Stimulated activated CD4-positive, alpha-beta T cell treated with anti-CD3 and anti-CD28 coated beads, TNF-alpha, amount 100 ng/mL, for 48 hours (primary cell): ENCODE measurements at regions not wholly inside any gene's neighbourhood (a gene's known extent, or its start where the extent isn't known, plus 50 kb on each side); places are given as distances from the start of the nearest gene placed in this dataset.
"Not testable (repeated sequence)": the region's sequence is repeated elsewhere in the genome, so short reads cannot be mapped to it uniquely, and the experiment has no call there.

ENCODE experiments used
- DNase-seq, 3 donors: peaks; one replicate each; pipeline ENCODE4 v3.0.0-alpha.2; 2020; ENCODE audit warnings: low read depth in 3 of 3

DNA sequence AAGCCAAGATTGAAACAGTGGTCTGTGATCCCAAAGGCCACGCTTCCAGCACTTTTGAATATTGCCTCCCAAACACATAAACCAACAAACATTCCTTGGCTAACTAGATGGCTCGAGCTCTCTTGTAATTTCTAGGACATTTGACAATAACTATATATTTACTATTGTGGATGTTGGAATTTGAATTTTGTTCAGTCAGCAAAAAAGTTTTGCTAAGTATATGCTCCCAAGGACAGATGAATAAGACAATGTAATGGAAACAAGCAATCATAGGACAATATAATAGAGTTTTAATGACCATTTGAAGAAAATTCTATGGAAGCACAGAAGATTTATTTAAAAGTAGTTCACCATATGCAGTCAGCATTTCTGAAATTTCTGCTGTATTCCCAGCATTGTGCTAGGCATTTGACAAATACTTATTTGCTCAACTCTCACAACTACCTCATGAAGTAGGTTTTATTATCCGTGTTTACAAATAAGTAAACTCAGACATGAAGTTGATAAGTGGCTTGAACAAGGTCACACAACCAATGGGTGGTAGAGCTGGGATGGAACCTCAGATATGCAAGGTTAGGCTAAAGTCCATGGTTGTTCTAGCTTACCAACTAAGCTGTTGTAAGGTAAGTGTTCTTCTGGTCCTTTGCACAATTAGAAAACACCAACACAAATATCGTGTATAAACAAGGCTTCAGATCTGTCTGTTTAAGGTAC, 205.1 kb downstream of the NUFIP1 start:
- DNase-seq: no peak

- no peak for DNase-seq
Observed at GRCh38 chr13:44780591-44781280, 204.6 kb upstream of the TSC22D1 start.

GRCh38 chr13:44778761-44779484, 202.8 kb upstream of the TSC22D1 start:
- no peak for DNase-seq

- DNase-seq: not testable (repeated sequence)
Observed at GRCh38 chr13:44775290-44775689, 199.2 kb upstream of the TSC22D1 start.

DNA sequence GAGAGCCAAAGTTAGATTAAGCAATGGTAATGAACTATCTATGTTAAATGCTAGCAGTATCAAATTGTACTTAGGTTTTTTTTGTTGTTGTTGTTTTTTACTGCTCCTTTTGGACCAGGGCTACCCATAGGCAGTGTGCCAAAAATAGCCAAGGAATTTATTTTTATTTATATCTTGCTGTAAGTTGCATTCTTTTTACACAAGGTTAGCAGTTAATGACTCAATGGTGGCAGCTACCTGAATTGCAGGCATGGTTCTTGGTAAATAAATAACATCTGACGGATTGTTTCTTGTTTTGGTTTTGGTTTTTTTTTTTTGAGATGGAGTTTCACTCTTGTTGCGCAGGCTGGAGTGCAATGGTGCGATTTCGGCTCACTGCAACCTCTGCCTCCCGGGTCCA, 194.8 kb upstream of the TSC22D1 start:
- no peak for DNase-seq

DNA sequence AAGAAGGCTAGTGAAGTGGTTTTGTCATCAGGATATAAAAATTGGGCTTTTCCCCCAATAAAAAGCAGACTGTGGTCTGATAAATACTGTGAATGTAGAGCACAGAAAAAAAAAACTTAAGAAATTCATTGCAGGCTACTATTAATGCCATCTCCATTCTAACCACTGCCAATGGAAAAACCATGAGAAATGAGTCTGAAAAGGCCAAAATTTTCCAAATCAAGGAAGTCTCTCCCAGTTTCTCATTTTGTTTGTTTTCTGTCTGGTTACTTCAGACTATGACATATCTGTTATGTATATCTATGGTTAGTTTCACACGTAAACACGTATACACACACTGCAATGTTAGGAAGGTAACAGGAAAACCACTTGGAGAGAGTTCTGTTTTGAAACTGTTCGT, 193.6 kb upstream of the TSC22D1 start:
- DNase-seq: no peak

DNA sequence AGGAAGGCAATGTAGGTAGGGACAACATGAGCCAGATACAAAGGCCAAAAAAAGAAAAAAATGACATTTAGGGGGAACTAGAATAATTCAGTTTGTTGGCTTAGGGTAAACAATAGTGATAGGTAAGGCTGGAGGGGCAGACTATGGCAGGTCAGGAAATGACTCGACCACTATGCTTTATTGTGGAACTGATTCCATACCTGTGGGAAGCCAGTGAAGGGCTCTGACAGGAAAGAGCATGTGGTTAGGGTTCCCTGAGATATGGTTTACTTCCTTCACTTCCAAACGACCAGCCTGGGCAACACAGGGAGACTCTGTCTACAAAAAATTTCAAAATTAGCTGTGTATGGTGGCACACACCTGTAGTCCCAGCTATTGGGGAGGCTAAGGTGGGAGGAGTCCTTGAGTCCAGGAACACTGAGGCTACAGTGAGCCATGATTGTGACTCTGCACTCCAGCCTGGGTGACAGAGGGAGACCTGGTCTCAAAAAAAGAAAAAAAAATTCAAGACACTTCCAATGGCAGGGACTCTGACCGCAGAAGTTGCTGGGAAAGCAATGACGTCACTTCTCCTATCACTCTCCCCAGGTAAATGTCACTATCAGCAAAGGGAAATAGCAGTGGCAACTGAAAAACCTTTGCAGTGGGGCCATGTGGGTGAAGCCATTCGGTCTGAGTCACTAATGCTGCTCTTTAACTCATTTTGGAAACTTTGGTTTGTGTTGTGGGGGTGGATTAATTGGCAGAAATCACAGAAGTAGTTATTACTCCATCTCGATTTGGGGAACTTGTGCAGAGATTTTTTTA, 192.8 kb upstream of the TSC22D1 start:
- peak in 2 of 3 donors; percentile 18 to 32 for DNase-seq

DNA sequence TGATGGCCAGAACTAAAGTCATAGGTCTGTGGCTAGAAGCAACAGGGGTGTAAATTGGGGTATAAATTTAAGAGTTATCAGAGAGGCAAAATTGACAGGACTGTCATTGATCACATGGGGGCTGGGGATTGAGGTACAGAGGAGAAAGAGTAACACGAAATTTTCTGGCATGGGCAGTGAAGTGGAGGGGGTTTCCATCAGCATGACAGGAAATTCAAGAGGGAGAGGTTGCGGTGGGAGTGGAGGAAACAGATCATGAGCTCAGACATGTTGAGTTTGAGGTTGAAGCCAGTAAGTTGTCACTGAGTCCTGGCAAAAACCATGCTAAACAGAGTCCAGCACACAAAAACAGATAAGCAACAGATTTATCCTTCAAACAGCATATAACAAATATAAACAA, 192.1 kb upstream of the TSC22D1 start:
- peak in 1 of 3 donors; percentile 27 for DNase-seq

GRCh38 chr13:44765001-44765471, 188.9 kb upstream of the TSC22D1 start:
- DNase-seq: no peak

DNA sequence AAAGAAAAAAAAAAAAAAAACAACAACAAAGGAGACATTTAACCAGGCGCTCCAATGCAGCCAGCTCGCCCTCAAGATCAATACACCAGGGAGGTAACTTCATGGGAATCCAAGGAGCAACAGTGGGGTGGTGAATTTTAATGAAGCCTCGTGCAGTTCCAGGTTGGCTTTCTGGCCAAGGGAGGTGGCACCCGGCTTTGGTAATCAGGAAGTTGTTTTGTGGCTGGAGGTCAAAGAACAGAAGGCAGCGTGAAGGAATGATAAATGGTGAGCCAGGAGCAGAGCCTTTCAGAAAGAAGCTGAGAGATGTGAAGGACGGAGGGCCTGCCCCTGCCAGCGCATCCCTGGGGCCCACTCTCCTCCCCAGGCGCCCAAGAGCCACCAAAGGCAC, 188.2 kb upstream of the TSC22D1 start:
- DNase-seq: no peak

DNA sequence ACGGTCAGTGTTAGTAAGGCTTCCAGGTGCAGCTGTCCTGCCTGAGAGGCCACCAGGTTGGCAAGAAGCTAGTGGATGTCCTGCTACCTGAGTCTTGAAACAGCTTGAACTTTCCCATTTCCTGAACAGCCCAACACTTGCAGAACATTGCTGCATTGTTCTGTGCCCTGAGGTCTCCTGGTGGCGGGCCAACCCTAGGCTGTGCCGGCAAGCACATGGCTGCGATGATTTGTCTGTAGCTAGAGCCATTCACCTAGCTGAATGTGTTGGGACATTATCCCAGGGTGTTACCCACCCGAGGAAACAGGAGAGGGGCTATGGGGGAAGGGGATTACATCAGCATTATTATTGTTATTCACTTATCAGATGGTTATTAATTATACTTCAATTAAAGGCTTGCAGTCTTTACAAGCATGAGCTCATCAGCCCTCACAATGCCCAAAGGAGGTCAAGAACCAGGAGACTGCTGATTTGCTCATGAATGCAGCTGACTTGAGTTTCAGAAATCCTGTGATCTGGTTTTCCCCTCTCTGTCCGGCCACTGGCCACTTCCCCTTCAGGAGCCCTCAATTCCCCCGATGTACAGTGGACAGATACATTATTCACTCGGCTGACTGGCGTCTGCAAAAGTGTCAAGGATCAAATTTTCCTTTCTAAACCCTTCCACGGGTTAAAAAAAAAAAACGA, 187.6 kb upstream of the TSC22D1 start:
- no peak for DNase-seq

GRCh38 chr13:44762911-44763310, 186.8 kb upstream of the TSC22D1 start:
- DNase-seq: no peak

GRCh38 chr13:44760434-44760833, 184.3 kb upstream of the TSC22D1 start:
- no peak for DNase-seq

- DNase-seq: no peak
Observed at GRCh38 chr13:44759384-44760360, 183.5 kb upstream of the TSC22D1 start.

DNA sequence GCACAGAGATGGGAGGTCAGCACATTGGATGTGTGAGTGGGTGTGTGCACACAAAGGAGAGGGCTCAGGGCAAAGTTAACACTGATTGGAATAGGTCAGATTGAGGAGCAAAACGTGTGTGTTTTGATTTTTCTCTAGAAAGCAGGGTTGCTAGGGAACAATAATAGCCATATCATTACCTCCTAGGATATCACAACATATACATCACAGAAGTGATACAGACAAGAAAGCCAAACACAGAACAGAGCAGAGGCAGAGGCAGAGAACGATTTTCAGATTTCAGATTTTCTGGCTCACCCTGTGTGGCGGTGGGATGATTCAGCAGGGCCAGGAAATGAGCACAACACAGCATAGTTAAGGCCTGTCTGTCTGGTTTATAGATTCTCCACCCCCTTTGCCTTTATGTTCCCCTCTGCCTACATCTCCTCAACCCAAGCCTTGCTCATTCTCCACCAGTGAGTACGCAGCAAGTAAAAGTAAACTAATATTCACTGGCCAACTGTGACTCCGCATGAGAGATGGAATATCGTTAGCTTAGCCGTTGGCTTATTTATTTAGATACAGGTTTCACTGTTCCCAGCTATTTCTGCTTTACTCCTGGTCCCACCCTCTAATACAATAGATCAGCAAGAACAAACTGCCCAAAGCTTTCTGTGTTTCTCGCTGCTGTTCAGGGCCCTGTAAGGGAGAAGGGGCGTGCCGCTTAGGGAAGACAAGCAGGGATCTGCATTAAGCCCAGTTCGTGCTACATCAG, 182.7 kb upstream of the TSC22D1 start:
- DNase-seq: peak in 2 of 3 donors; percentile 15 to 16

DNA sequence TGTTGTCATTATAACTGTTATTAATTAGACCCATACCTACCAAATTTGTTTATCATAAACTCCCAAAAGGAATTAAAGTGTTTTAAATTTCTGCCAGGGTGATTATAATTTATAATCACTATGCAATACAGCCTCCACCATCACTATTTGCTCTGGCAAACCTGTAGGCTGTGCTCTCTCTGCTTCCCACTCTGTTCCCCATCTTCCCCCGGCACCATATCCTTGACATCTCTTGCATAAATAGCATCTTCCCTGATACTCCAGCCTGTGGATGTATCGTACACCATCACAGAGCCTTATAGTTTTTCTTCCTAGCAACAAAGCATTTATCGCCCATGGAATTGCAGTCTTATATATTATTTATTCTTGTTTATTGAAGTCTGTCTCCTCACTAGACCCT, 181.5 kb upstream of the TSC22D1 start:
- no peak for DNase-seq

DNA sequence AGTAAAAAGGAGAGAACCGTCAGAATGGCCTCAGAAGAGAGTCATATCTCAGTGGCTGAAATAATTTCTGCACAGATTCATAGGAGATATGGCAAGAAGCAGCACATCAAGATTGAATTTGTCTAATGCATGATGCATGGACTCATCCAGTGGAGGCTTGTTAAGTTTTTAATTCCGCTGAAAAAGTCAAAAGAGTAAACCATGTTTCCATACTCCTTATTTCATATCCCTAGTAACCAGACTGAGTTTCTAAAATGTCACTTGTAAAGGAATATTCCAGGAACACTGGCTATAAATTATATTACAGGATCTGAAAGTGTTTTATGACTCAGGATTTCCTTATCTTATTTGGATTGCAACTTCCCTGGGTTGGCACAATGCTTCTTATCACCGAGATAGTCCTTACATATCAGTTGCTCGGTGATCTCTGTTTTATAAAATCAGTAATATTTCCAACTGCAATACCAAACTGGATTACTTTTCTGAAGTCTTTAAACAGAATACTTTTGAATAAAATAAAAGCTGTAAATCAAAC, 180.2 kb upstream of the TSC22D1 start:
- no peak for DNase-seq

- no peak for DNase-seq
Observed at GRCh38 chr13:44755872-44756271, 179.7 kb upstream of the TSC22D1 start.

- DNase-seq: no peak
Observed at GRCh38 chr13:44752164-44752563, 176.0 kb upstream of the TSC22D1 start.
